Activated CD8-positive, alpha-beta T cell treated with anti-CD3 and anti-CD28 coated beads, Interleukin-2, amount 10 ng/mL, durations not matched to agents 7 days and 5 days (primary cell): ENCODE measurements at regions not wholly inside any gene's neighbourhood (a gene's known extent, or its start where the extent isn't known, plus 50 kb on each side); places are given as distances from the start of the nearest gene placed in this dataset.
"Not testable (repeated sequence)": the region's sequence is repeated elsewhere in the genome, so short reads cannot be mapped to it uniquely, and the experiment has no call there.

ENCODE experiments used
- ATAC-seq: fragments of 150-1000 bp; cut with Tn5 transposase; one replicate; pipeline ENCODE4 v1.10.0; 2021; ENCODE audit warnings: moderate library complexity
- CTCF ChIA-PET: fragments of 350-600 bp; sonication (Branson Sonifier 250); formaldehyde crosslinking; loops from one replicate; lab custom pipeline; 2021; ENCODE audit warnings: antibody characterized with exemption; lab: Charles Lee
- POLR2A ChIA-PET: fragments of 350-600 bp; sonication (Branson Sonifier 250); formaldehyde crosslinking; loops from one replicate; lab custom pipeline; 2021; ENCODE audit warnings: antibody characterized with exemption; lab: Charles Lee
- DNase-seq: peaks from one replicate; pipeline ENCODE4 v3.0.0-alpha.2; 2020
- H3K27ac Mint-ChIP-seq: one replicate; pipeline ENCODE4 v1.8.0; 2021; ENCODE audit warnings: mild to moderate bottlenecking, mixed read lengths
- H3K27me3 Mint-ChIP-seq: one replicate; pipeline ENCODE4 v1.8.0; 2021; ENCODE audit warnings: low read depth, mixed read lengths
- H3K36me3 Mint-ChIP-seq: one replicate; pipeline ENCODE4 v1.8.0; 2021; ENCODE audit warnings: low read depth, mixed read lengths
- H3K4me1 Mint-ChIP-seq: one replicate; pipeline ENCODE4 v1.8.0; 2021; ENCODE audit warnings: low read depth, mixed read lengths
- H3K4me3 Mint-ChIP-seq: one replicate; pipeline ENCODE4 v1.8.0; 2021; ENCODE audit warnings: mild to moderate bottlenecking, mixed read lengths
- H3K9me3 Mint-ChIP-seq: one replicate; pipeline ENCODE4 v1.8.0; 2022; ENCODE audit warnings: mixed read lengths; ENCODE audit not compliant: insufficient read depth

DNA sequence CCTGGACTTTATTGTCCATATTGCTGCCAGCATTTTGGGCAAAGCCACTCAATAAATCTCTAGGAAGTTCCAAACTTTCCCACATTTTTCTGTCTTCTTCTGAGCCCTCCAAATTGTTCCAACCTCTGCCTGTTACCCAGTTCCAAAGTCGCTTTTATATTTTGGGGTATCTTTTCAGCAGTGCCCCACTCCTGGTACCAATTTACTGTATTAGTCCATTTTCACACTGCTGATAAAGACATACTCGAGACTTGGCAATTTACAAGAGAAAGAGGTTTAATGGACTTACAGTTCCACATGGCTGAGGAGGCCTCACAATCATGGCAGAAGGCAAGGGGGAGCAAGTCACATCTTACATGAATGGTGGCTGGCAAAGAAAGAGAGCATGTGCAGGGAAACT is 53.4 kb downstream of the AHSP start:
- POLR2A ChIA-PET, ATAC-seq, H3K27ac Mint-ChIP-seq, H3K27me3 Mint-ChIP-seq, H3K4me1 Mint-ChIP-seq, DNase-seq, H3K4me3 Mint-ChIP-seq, CTCF ChIA-PET, H3K36me3 Mint-ChIP-seq: not testable (repeated sequence)
- H3K9me3 Mint-ChIP-seq: peaks cover 19% of the 10 kb centered on the region

DNA sequence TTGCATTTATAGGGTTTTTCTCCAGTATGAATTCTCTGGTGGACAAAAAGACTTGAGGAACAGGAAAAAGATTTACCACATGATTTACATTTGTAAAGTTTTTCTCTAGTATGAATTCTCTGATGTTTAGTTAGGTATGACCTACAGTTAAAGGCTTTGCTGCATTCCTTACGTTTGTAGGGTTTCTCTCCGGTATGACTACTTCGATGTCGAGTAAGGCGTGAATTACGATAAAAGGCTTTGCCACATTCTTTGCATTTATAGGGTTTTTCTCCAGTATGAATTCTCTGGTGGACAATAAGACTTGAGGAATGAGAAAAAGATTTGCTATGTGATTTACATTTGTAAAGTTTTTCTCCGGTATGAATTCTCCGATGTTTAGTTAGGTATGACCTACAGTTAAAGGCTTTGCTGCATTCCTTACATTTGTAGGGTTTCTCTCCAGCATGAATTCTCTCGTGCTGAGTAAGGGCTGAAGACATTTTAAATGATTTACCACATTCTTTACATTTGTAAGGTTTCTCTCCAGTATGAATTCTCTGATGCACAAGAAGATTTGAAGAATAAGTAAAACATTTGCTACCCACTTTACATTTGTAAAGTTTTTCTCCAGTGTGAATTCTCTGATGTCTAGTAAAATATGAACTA is 74.2 kb downstream of the AHSP start:
- H3K4me1 Mint-ChIP-seq, H3K36me3 Mint-ChIP-seq, POLR2A ChIA-PET, H3K27ac Mint-ChIP-seq, H3K4me3 Mint-ChIP-seq, DNase-seq, ATAC-seq, CTCF ChIA-PET, H3K27me3 Mint-ChIP-seq: not testable (repeated sequence)
- peaks cover 66% of the 10 kb centered on the region for H3K9me3 Mint-ChIP-seq

DNA sequence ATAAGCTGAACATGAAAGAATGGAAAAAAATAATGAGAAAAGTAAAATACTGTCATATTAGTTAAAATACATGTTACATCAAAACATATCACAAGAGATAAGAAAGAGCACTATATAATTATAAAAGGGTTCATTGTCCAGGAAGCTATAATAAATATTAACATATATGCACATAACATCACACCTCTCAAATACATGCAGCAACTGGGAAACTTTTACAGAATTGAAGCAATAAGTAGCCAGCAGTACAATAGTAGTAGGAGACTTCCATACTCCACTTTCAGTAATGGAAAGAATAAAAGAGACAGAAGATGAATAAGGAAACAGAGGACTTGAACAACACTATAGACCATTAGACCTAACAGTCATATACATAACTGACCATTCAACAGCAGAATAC is 90.4 kb downstream of the AHSP start:
- H3K27ac Mint-ChIP-seq: no peak overlapping the region
- ChIA-PET POLR2A (no interaction called here), CTCF (no interaction called here)
- DNase-seq (no peak), ATAC-seq (no peak)
- H3K4me3 Mint-ChIP-seq: no peak overlapping the region
- H3K4me1 Mint-ChIP-seq: no peaks in the 10 kb centered on the region
- no peaks in the 10 kb centered on the region for H3K27me3 Mint-ChIP-seq
- peaks cover 7% of the 10 kb centered on the region for H3K9me3 Mint-ChIP-seq
- peaks cover 1% of the 10 kb centered on the region for H3K36me3 Mint-ChIP-seq

DNA sequence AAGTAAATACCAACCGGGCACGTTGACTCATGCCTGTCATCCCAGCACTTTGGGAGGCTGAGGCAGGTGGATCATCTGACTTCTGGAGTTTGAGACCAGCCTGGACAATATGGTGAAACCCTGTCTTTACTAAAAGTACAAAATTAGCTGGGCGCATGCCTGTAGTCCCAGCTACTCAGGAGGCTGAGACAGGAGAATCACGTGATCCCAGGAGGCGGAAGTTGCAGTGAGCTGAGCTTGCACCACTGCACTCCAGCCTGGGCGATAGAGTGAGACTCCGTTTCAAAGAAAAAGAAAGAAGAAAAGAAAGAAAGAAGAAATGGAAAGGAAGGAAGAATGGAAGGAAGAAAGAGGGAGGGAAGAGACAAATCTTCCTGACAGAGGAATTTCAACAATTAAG is 108.7 kb downstream of the AHSP start:
- H3K27me3 Mint-ChIP-seq: peaks cover 5% of the 10 kb centered on the region
- H3K27ac Mint-ChIP-seq: no peak overlapping the region
- ChIA-PET CTCF (no interaction called here), POLR2A (no interaction called here)
- H3K4me1 Mint-ChIP-seq: no peaks in the 10 kb centered on the region
- H3K9me3 Mint-ChIP-seq: no peaks in the 10 kb centered on the region
- no peak overlapping the region for H3K4me3 Mint-ChIP-seq
- ATAC-seq: no peak
- DNase-seq: no peak
- H3K36me3 Mint-ChIP-seq: no peaks in the 10 kb centered on the region

DNA sequence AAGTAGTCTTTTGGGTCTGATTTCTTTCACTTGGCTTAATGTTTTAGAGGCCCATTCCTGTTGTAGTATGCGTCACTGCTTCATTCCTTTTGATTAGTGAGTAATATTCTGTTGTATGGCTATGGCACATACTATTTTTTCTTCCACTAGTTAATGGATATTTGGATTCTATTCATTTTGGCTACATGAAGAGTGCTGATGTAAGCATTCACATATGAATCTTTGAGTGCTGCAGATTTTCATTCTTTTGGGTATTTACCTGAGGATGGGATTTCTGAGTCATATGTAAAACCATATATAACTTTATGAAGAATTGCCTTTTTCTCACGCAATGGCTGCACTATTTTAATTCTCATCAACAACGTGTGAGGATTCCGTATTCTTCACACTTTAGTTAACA is 113.6 kb downstream of the AHSP start:
- Mint-ChIP-seq H3K27me3 (peaks cover 2% of the 10 kb centered on the region), H3K27ac (no peak overlapping the region), H3K4me1 (no peaks in the 10 kb centered on the region), H3K4me3 (no peak overlapping the region), H3K9me3 (peaks cover 8% of the 10 kb centered on the region), H3K36me3 (no peaks in the 10 kb centered on the region)
- ChIA-PET CTCF (no interaction called here), POLR2A (no interaction called here)
- DNase-seq (no peak), ATAC-seq (no peak)

DNA sequence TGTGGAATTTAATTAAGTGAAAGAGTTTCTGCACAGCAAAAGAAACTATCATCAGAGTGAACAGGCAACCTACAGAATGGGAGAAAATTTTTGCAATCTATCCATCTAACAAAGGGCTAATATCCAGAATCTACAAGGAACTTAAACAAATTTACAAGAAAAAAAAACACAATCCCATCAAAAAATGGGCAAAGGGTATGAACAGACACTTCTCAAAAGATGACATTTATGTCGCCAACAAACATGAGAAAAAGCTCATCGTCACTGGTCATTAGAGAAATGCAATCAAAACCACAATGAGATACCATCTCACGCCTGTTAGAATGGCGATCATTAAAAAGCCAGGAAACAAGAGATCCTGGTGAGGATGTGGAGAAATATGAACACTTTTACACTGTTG is 128.0 kb downstream of the AHSP start:
- H3K27ac Mint-ChIP-seq, POLR2A ChIA-PET, ATAC-seq, H3K9me3 Mint-ChIP-seq, H3K4me1 Mint-ChIP-seq, H3K27me3 Mint-ChIP-seq, DNase-seq, H3K36me3 Mint-ChIP-seq, H3K4me3 Mint-ChIP-seq: not testable (repeated sequence)
- CTCF ChIA-PET: interaction anchor here (0.6 kb wide), 1 partner anchor 119 kb away, joined by 3 read pairs; no protein-coding TSS in a partner anchor

DNA sequence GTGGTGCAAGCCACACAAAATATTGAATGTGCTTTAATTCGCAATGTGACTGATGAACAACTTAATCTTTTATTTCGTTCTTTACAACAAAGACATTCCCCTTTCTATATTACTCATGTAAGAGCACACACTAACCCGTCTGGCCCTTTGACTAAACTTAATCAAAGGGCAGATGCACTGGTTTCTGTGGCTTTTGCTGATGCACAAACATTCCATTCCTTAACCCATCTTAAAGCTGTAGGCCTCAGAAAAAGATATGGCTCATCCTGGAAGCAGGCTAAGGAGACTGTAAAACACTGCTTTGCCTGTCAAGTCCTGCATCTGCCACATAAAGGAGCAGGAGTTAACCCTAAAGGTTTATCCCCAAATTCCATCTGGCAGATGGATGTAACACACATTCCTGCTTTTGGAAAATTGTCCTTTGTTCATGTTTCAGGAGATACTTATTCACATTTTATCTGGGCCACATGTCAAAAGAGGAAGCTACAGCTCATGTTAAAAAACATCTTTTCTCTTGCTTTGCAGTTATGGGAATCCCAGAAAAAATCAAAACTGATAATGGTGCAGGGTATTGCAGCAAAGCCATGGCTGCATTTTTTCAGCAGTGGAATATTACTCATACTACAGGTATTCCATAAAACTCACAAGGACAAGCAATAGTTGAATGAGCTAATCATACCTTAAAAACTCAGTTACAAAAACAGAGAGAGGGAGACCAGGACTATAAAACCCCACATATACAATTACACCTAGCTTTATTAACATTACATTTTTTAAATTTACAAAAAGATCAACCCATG is 137.2 kb downstream of the AHSP start:
- Mint-ChIP-seq H3K4me3 (no peak overlapping the region), H3K27me3 (no peaks in the 10 kb centered on the region), H3K27ac (no peak overlapping the region), H3K4me1 (no peaks in the 10 kb centered on the region), H3K9me3 (peaks cover 12% of the 10 kb centered on the region), H3K36me3 (no peaks in the 10 kb centered on the region)
- ChIA-PET CTCF (no interaction called here), POLR2A (no interaction called here)
- ATAC-seq (no peak), DNase-seq (no peak)

DNA sequence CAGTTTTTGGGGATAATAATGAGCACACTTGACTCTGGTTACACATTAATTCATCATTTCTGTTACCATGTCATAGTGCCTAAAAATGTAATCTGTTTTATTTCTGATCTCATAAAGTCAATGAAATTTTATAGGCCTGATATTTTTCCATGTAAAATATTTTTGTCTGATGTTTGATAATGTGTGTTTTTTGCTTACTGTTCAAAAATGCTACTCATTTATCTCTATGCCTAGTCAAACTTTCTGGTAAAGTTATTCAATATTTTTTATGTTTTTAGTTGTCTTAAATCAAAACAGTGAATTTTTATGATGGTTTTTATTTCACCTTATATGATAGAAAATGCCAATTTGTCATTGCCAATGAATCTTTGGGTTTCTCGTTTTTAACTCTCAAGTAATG is 147.0 kb downstream of the AHSP start:
- no peak for ATAC-seq
- no peak for DNase-seq
- H3K4me1 Mint-ChIP-seq: peaks cover 9% of the 10 kb centered on the region
- CTCF ChIA-PET: no interaction called here
- H3K9me3 Mint-ChIP-seq: peaks cover 23% of the 10 kb centered on the region
- H3K4me3 Mint-ChIP-seq: no peak overlapping the region
- POLR2A ChIA-PET: no interaction called here
- H3K27ac Mint-ChIP-seq: no peak overlapping the region
- H3K36me3 Mint-ChIP-seq: peaks cover 14% of the 10 kb centered on the region
- peaks cover 3% of the 10 kb centered on the region for H3K27me3 Mint-ChIP-seq

DNA sequence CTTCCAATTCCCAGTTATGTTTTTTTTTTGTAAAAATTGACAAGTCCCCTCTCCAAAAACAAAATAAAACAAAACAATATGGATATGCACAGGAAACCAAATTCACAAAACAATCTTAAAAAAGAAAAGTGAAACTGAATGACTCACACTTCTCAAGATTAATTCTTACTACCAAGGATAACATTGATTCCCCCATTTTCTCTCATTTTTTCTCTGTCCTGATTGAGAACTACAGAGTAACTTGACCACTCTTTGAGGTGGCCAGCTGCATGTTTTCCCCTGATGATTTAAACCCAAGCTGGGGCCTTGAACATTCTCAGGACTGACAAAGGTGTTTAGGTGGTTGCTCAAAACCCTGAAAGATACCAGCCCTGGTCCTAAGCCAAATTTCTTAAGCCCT is 149.0 kb downstream of the AHSP start:
- ChIA-PET POLR2A (no interaction called here), CTCF (no interaction called here)
- peak overlapping the region; percentile 56 for H3K27ac Mint-ChIP-seq
- DNase-seq: no peak
- peaks cover 24% of the 10 kb centered on the region for H3K9me3 Mint-ChIP-seq
- peaks cover 14% of the 10 kb centered on the region for H3K36me3 Mint-ChIP-seq
- H3K4me3 Mint-ChIP-seq: no peak overlapping the region
- ATAC-seq: no peak
- peaks cover 9% of the 10 kb centered on the region for H3K4me1 Mint-ChIP-seq
- peaks cover 2% of the 10 kb centered on the region for H3K27me3 Mint-ChIP-seq

DNA sequence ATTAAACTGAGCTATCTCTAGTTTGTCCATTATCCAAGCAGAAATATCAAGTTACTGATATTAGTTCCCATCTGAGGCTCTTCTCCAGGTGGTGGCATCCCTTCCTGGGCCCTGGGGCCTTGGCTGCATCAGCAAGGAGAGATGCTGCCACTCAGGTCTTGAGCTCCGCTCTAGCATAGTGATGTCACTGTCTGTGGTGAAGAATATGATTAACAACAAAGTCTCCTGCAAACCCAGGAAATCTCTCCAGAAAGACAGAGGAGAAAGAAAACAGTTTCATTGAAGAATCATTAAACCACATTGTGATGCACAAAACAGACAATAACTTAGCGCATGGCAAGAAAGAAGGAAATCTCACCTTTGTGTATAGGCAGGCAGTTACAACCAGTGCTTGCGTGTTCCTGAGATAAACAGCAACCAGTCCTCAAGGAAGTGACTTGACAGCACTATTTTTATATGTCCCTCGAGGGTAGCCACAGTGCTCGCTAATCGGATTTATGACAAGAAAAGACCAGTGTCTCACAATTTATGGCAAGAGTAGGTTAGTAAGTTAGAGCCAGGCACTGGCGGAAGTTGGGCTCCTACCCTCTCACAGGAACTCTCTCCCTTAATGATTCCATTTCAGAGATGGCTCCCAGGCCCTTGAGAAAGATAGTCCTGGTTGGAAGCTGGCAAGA is 151.1 kb downstream of the AHSP start:
- no peak overlapping the region for H3K4me3 Mint-ChIP-seq
- ChIA-PET CTCF (interaction anchor here (0.6 kb wide), 1 partner anchor 93 kb away, joined by 3 read pairs; no protein-coding TSS in a partner anchor), POLR2A (no interaction called here)
- H3K27ac Mint-ChIP-seq: no peak overlapping the region
- H3K4me1 Mint-ChIP-seq: peaks cover 9% of the 10 kb centered on the region
- H3K27me3 Mint-ChIP-seq: peaks cover 2% of the 10 kb centered on the region
- peaks cover 31% of the 10 kb centered on the region for H3K9me3 Mint-ChIP-seq
- peaks cover 14% of the 10 kb centered on the region for H3K36me3 Mint-ChIP-seq
- ATAC-seq (no peak), DNase-seq (no peak)

DNA sequence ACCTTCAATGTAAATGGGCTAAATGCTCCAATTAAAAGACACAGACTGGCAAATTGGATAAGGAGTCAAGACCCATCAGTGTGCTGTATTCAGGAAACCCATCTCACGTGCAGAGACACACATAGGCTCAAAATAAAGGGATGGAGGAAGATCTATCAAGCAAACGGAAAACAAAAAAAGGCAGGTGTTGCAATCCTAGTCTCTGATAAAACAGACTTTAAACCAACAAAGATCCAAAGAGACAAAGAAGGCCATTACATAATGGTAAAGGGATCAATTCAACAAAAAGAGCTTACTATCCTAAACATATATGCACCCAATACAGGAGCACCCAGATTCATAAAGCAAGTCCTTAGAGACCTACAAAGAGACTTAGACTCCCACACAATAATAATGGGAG is 161.6 kb downstream of the AHSP start:
- CTCF ChIA-PET, POLR2A ChIA-PET, DNase-seq, H3K27ac Mint-ChIP-seq, ATAC-seq, H3K9me3 Mint-ChIP-seq, H3K4me1 Mint-ChIP-seq, H3K27me3 Mint-ChIP-seq, H3K36me3 Mint-ChIP-seq, H3K4me3 Mint-ChIP-seq: not testable (repeated sequence)

DNA sequence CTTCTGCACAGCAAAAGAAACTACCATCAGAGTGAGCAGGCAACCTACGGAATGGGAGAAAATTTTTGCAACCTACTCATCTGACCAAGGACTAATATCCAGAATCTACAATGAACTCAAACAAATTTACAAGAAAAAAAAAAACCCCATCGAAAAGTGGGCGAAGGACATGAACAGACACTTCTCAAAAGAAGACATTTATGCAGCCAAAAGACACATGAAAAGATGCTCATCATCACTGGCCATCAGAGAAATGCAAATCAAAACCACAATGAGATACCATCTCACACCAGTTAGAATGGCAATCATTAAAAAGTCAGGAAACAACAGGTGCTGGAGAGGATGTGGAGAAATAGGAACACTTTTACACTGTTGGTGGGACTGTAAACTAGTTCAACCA is 164.6 kb downstream of the AHSP start:
- H3K4me1 Mint-ChIP-seq, H3K36me3 Mint-ChIP-seq, POLR2A ChIA-PET, CTCF ChIA-PET, H3K27me3 Mint-ChIP-seq, ATAC-seq, DNase-seq, H3K4me3 Mint-ChIP-seq, H3K27ac Mint-ChIP-seq, H3K9me3 Mint-ChIP-seq: not testable (repeated sequence)
